ENCODE measurements at regions not wholly inside any gene's neighbourhood (a gene's known extent, or its start where the extent isn't known, plus 50 kb on each side); places are given as distances from the start of the nearest gene placed in this dataset.
A peak's percentile ranks its signal among the peaks of the same experiment; 100 is the strongest.

DNA sequence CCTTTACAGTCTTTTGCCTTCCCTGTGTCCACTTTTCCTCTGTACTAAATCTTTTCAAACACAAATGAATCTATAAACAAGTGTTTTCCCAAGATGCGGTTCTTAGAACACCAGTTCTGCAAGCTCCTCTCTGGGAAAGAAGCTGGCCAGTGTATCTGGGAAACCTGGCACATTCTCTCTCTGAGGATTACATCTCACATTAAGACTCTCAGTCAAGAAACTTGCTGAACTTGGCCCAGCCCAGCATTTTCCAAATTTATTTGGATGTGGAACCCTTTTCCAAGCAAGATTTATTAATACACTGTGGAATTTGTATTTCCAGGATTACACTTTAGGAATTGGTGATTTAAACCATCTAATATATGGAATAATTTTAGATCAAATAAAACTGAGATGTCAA, 105.7 kb downstream of the ZNF281 start:
- peaks cover 0 to 12% of the 10 kb centered on the region in 2 donors for H3K27me3 Mint-ChIP-seq (ENCODE audit: low read depth in 2 of 2)
- H3K9me3 Mint-ChIP-seq: no peaks in the 10 kb centered on the region
- intact Hi-C loops (cut with micrococcal nuclease): no loop called here
- H3K27ac Mint-ChIP-seq: no peak overlapping the region
- no peak for DNase-seq
- H3K4me3 Mint-ChIP-seq: peak overlapping the region; percentile 55
- H3K4me1 Mint-ChIP-seq: peaks cover 9 to 16% of the 10 kb centered on the region in 2 donors
- H3K27me3 ChIP-seq (ENCODE audit: control insufficient read depth, insufficient read depth, low read length): no peaks in the 10 kb centered on the region
- no peaks in the 10 kb centered on the region for H3K36me3 ChIP-seq (ENCODE audit: control insufficient read depth, insufficient read depth, low read length)
- no peaks in the 10 kb centered on the region for H3K9me3 ChIP-seq (ENCODE audit: control insufficient read depth, insufficient read depth, low read length)
- TF ChIP-seq, protein P1, sequence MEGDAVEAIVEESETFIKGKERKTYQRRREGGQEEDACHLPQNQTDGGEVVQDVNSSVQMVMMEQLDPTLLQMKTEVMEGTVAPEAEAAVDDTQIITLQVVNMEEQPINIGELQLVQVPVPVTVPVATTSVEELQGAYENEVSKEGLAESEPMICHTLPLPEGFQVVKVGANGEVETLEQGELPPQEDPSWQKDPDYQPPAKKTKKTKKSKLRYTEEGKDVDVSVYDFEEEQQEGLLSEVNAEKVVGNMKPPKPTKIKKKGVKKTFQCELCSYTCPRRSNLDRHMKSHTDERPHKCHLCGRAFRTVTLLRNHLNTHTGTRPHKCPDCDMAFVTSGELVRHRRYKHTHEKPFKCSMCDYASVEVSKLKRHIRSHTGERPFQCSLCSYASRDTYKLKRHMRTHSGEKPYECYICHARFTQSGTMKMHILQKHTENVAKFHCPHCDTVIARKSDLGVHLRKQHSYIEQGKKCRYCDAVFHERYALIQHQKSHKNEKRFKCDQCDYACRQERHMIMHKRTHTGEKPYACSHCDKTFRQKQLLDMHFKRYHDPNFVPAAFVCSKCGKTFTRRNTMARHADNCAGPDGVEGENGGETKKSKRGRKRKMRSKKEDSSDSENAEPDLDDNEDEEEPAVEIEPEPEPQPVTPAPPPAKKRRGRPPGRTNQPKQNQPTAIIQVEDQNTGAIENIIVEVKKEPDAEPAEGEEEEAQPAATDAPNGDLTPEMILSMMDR (IDR thresholded peaks at IDR 0.05): no peak
- no peaks in the 10 kb centered on the region for H3K36me3 Mint-ChIP-seq
- 95% methylated on average over 1 of the region's 1 CpG for WGBS (ENCODE audit: insufficient coverage)
- H3K27ac ChIP-seq (ENCODE audit: low read length): no peak overlapping the region
- no peak overlapping the region for H3K4me3 ChIP-seq (ENCODE audit: low read length)
- peaks cover 8% of the 10 kb centered on the region for H3K4me1 ChIP-seq (ENCODE audit: control insufficient read depth, insufficient read depth, low read length)
- no peak for ATAC-seq

DNA sequence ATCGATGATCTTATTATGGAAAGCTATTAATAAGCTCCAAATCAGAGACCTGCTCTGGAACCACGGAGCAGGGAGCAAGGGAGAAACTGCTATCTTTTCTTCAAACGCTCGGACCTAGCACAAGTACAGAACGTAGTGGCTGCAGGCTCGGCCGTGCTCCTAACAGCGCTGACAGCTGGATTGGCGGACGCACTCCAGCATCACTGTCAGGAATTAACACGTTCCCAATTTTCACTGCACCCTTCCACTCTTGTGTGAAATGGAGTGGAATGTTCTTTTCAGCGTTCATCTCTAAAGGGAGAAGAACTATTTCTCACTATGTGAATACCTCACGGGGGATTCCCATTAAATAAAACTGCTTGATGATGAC, 106.9 kb downstream of the ZNF281 start:
- peak overlapping the region in 1 of 2 donors; percentile 81 for H3K27ac Mint-ChIP-seq
- intact Hi-C loops (cut with micrococcal nuclease): no loop called here
- H3K36me3 ChIP-seq (ENCODE audit: control insufficient read depth, insufficient read depth, low read length): no peaks in the 10 kb centered on the region
- peak overlapping the region; percentile 56 for H3K4me3 ChIP-seq (ENCODE audit: low read length)
- peaks cover 8% of the 10 kb centered on the region for H3K4me1 ChIP-seq (ENCODE audit: control insufficient read depth, insufficient read depth, low read length)
- no peak overlapping the region for H3K27ac ChIP-seq (ENCODE audit: low read length)
- ATAC-seq (no peak), DNase-seq (no peak)
- H3K27me3 Mint-ChIP-seq (ENCODE audit: low read depth in 2 of 2): peaks cover 0 to 12% of the 10 kb centered on the region in 2 donors
- WGBS (ENCODE audit: insufficient coverage): 83% methylated on average over 10 of the region's 13 CpGs
- H3K36me3 Mint-ChIP-seq: no peaks in the 10 kb centered on the region
- no peaks in the 10 kb centered on the region for H3K27me3 ChIP-seq (ENCODE audit: control insufficient read depth, insufficient read depth, low read length)
- TF ChIP-seq, protein P1 (IDR thresholded peaks at IDR 0.05): no peak
- H3K4me3 Mint-ChIP-seq: peak overlapping the region; percentile 86
- peaks cover 9 to 16% of the 10 kb centered on the region in 2 donors for H3K4me1 Mint-ChIP-seq
- no peaks in the 10 kb centered on the region for H3K9me3 Mint-ChIP-seq
- H3K9me3 ChIP-seq (ENCODE audit: control insufficient read depth, insufficient read depth, low read length): no peaks in the 10 kb centered on the region

DNA sequence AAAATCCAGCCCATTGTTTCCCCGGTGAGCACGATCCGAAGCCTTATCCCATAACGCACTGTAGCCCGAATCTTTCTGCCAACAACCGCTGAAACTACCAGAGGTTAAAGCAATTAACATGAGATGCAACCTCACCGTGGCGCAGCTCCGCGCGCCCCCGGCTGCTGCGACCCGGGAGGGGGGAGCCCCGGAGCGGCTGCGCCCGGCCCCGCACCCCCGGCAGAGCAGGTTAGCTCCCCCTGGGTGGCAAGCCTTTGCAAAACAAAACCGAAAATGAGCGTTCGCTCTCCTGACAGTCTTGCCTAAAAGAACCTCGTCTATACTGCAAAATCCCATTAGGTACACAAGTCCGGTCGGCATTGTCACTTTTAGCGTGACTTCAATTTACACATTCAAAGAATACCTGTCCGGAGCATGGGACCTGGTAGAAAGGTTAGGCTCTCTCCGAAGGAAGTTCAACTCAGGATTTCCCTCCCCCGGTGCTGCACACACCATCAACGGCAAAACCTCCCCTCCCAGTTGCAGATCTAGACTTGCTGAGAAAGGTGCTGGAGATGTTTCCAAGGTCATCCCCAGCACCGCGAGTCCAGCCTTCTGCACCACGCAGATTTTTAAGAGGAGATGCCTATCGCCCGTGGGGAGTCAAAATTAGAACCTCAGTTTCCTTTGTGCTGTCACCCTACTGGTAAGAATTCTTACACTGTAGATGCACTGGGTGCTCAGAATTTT, 107.5 kb downstream of the ZNF281 start:
- TF ChIP-seq, protein P1 (IDR thresholded peaks at IDR 0.05): no peak
- intact Hi-C loops (cut with micrococcal nuclease): no loop called here
- Histone ChIP-seq H3K27ac (ENCODE audit: low read length) (peak overlapping the region; percentile 7), H3K4me1 (ENCODE audit: control insufficient read depth, insufficient read depth, low read length) (peaks cover 8% of the 10 kb centered on the region), H3K9me3 (ENCODE audit: control insufficient read depth, insufficient read depth, low read length) (no peaks in the 10 kb centered on the region), H3K4me3 (ENCODE audit: low read length) (peak overlapping the region; percentile 56), H3K36me3 (ENCODE audit: control insufficient read depth, insufficient read depth, low read length) (no peaks in the 10 kb centered on the region), H3K27me3 (ENCODE audit: control insufficient read depth, insufficient read depth, low read length) (no peaks in the 10 kb centered on the region)
- DNase-seq (peak; percentile 40 to 83), ATAC-seq (peak; percentile 92 to 98 (median 96))
- H3K27me3 Mint-ChIP-seq (ENCODE audit: low read depth in 2 of 2): peaks cover 0 to 10% of the 10 kb centered on the region in 2 donors
- no peaks in the 10 kb centered on the region for H3K9me3 Mint-ChIP-seq
- H3K4me1 Mint-ChIP-seq: peaks cover 6 to 13% of the 10 kb centered on the region in 2 donors
- WGBS (ENCODE audit: insufficient coverage): under 1% methylated on average over 36 of the region's 36 CpGs
- no peaks in the 10 kb centered on the region for H3K36me3 Mint-ChIP-seq
- peak overlapping the region; percentile 86 for H3K4me3 Mint-ChIP-seq
- peak overlapping the region in 1 of 2 donors; percentile 81 for H3K27ac Mint-ChIP-seq

DNA sequence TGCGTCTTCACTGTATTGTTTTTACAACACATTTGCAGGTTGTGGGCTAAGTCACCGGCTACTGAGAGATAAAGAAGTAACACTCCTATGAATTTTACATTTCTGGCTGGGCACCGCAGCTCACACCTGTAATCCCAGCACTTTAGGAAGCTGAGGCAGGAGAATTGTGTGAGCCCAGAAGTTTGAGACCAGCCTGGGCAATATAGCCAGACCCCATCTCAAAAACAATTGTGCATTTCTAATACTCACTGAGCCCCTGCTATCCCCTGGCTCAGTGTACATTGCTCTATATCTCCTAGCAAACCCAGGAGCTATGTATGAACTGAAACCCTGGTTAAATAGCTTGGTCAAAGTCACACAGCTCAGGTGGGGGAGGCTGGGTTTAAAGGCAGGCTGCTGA, 108.7 kb downstream of the ZNF281 start:
- Mint-ChIP-seq H3K4me3 (no peak overlapping the region), H3K36me3 (no peaks in the 10 kb centered on the region), H3K27me3 (ENCODE audit: low read depth in 2 of 2) (peaks cover 0 to 9% of the 10 kb centered on the region in 2 donors), H3K4me1 (peaks cover 0 to 11% of the 10 kb centered on the region in 2 donors), H3K27ac (no peak overlapping the region), H3K9me3 (no peaks in the 10 kb centered on the region)
- TF ChIP-seq, protein P1 (IDR thresholded peaks at IDR 0.05): no peak
- no peak for ATAC-seq
- no peaks in the 10 kb centered on the region for H3K36me3 ChIP-seq (ENCODE audit: control insufficient read depth, insufficient read depth, low read length)
- peaks cover 5% of the 10 kb centered on the region for H3K4me1 ChIP-seq (ENCODE audit: control insufficient read depth, insufficient read depth, low read length)
- H3K9me3 ChIP-seq (ENCODE audit: control insufficient read depth, insufficient read depth, low read length): no peaks in the 10 kb centered on the region
- intact Hi-C loops (cut with micrococcal nuclease): no loop called here
- DNase-seq: no peak
- 99% methylated on average over 3 of the region's 3 CpGs for WGBS (ENCODE audit: insufficient coverage)
- H3K27ac ChIP-seq (ENCODE audit: low read length): no peak overlapping the region
- H3K27me3 ChIP-seq (ENCODE audit: control insufficient read depth, insufficient read depth, low read length): no peaks in the 10 kb centered on the region
- H3K4me3 ChIP-seq (ENCODE audit: low read length): no peak overlapping the region
